IMR-90 (cell line): ENCODE measurements at regions not wholly inside any gene's neighbourhood (a gene's known extent, or its start where the extent isn't known, plus 50 kb on each side); places are given as distances from the start of the nearest gene placed in this dataset.

Experiments
- ATAC-seq: fragments of 200-7000 bp; cut with Tn5 transposase; 2 replicates; pipeline ENCODE4 v1.9.1; 2020; ENCODE audit warnings: low read depth, mild to moderate bottlenecking, moderate library complexity
- BruUV-seq: library from RNA; stranded (reverse); fragments of 400-500 nt; replicated peaks from 2 replicates; lab custom pipeline; 2021; lab: Mats Ljungman, UMichigan
- CTCF ChIA-PET: fragments of 300-600 bp; formaldehyde crosslinking; extraction: SDS; loops from one replicate; lab custom pipeline; 2021; ENCODE audit warnings: antibody characterized with exemption; lab: Yijun Ruan, JAX
- POLR2A ChIA-PET: fragments of 300-600 bp; sonication (Branson Sonifier 250); formaldehyde crosslinking; loops from one replicate; lab custom pipeline; 2022; ENCODE audit warnings: antibody characterized with exemption; ENCODE audit not compliant: unreplicated experiment; lab: Charles Lee
- DNase-seq: peaks from one replicate; pipeline ENCODE4 v3.0.0; 2013
- H2AFZ ChIP-seq: replicated peaks from 2 replicates; pipeline ENCODE3; 2013; ENCODE audit warnings: low read length, mild to moderate bottlenecking; ENCODE audit not compliant: poor library complexity
- H2AK5ac ChIP-seq: 2 replicates; pipeline ENCODE4 v1.6.1; 2013; ENCODE audit warnings: low read depth, low read length, inconsistent platforms
- H2AK9ac ChIP-seq: replicated peaks from 2 replicates; pipeline ENCODE3; 2013; ENCODE audit warnings: mild to moderate bottlenecking, low read depth, low read length, moderate library complexity; ENCODE audit not compliant: poor library complexity
- H2BK120ac ChIP-seq: 2 replicates; pipeline ENCODE4 v1.6.1; 2013; ENCODE audit warnings: low read depth, low read length, inconsistent platforms
- H2BK15ac ChIP-seq: 3 replicates; pipeline ENCODE4 v1.6.1; 2013; ENCODE audit warnings: low read depth, low read length, inconsistent platforms
- H2BK20ac ChIP-seq: 2 replicates; pipeline ENCODE4 v1.6.1; 2013; ENCODE audit warnings: low read depth, mild to moderate bottlenecking, inconsistent platforms, low read length, moderate library complexity
- H2BK5ac ChIP-seq: 2 replicates; pipeline ENCODE4 v1.6.1; 2013; ENCODE audit warnings: mild to moderate bottlenecking, low read depth, low read length, inconsistent platforms; ENCODE audit not compliant: poor library complexity, severe bottlenecking
- H3K14ac ChIP-seq: replicated peaks from 2 replicates; pipeline ENCODE4 v1.6.1; 2013; ENCODE audit warnings: low read depth, low read length, inconsistent platforms
- H3K18ac ChIP-seq: 2 replicates; pipeline ENCODE4 v1.6.1; 2013; ENCODE audit warnings: low read depth, low read length, control low read depth
- H3K23ac ChIP-seq: 2 replicates; pipeline ENCODE4 v1.6.1; 2013; ENCODE audit warnings: low read depth, low read length, inconsistent platforms
- H3K27ac ChIP-seq: 2 replicates; pipeline ENCODE4 v1.5.1; 2013; ENCODE audit warnings: mild to moderate bottlenecking, control low read depth, low read length; ENCODE audit not compliant: insufficient read depth
- H3K27me3 ChIP-seq: 2 replicates; pipeline ENCODE4 v1.6.1; 2013; ENCODE audit warnings: low read length; ENCODE audit not compliant: control insufficient read depth, insufficient read depth
- H3K36me3 ChIP-seq: 2 replicates; pipeline ENCODE4 v1.6.1; 2013; ENCODE audit warnings: low read length, mixed read lengths; ENCODE audit not compliant: control insufficient read depth, insufficient read depth
- H3K4ac ChIP-seq: 2 replicates; pipeline ENCODE4 v1.6.1; 2013; ENCODE audit warnings: low read depth, low read length, inconsistent platforms
- H3K4me1 ChIP-seq: 2 replicates; pipeline ENCODE4 v1.6.1; 2013; ENCODE audit warnings: low read length, mixed read lengths; ENCODE audit not compliant: control insufficient read depth, insufficient read depth
- H3K4me2 ChIP-seq: 2 replicates; pipeline ENCODE4 v1.6.1; 2013; ENCODE audit warnings: low read depth, mild to moderate bottlenecking, control low read depth, low read length, moderate library complexity
- H3K4me3 ChIP-seq: 2 replicates; pipeline ENCODE4 v1.5.1; 2013; ENCODE audit warnings: low read depth, mild to moderate bottlenecking, control low read depth, low read length, moderate library complexity; ENCODE audit not compliant: insufficient read depth
- H3K56ac ChIP-seq: 2 replicates; pipeline ENCODE4 v1.6.1; 2013; ENCODE audit warnings: low read length, inconsistent platforms; ENCODE audit not compliant: insufficient read depth; ENCODE audit errors: extremely low read depth
- H3K79me1 ChIP-seq, 2 experiments: 2 replicates each; pipeline ENCODE4 v1.6.1; 2013; ENCODE audit warnings: low read length in 2 of 2, inconsistent platforms in 1 of 2, low read depth in 1 of 2
- H3K9ac ChIP-seq: 2 replicates; pipeline ENCODE4 v1.6.1; 2013; ENCODE audit warnings: low read depth, low read length, control low read depth
- H3K9me1 ChIP-seq: 2 replicates; pipeline ENCODE4 v1.6.1; 2013; ENCODE audit warnings: low read length, inconsistent platforms; ENCODE audit not compliant: insufficient read depth
- H3K9me3 ChIP-seq: 2 replicates; pipeline ENCODE4 v1.6.1; 2013; ENCODE audit warnings: low read length; ENCODE audit not compliant: control insufficient read depth, insufficient read depth
- H4K20me1 ChIP-seq: 2 replicates; pipeline ENCODE4 v1.6.1; 2013; ENCODE audit warnings: low read length, inconsistent platforms; ENCODE audit not compliant: insufficient read depth
- H4K5ac ChIP-seq: 2 replicates; pipeline ENCODE4 v1.6.1; 2013; ENCODE audit warnings: mild to moderate bottlenecking, low read depth, low read length, control low read depth
- H4K8ac ChIP-seq, 2 experiments: 2 replicates each; pipeline ENCODE4 v1.6.1; 2013; ENCODE audit warnings: low read depth in 2 of 2, low read length in 2 of 2, control low read depth in 1 of 2, inconsistent platforms in 1 of 2
- H4K91ac ChIP-seq: 2 replicates; pipeline ENCODE4 v1.6.1; 2013; ENCODE audit warnings: low read depth, low read length, inconsistent platforms; ENCODE audit not compliant: insufficient read depth
- BHLHE40 ChIP-seq: fragments of 150-350 bp; IDR thresholded peaks from 2 replicates; pipeline ENCODE4 v1.6.1; 2016; ENCODE audit warnings: mild to moderate bottlenecking, low read depth, low read length
- CEBPB ChIP-seq: IDR thresholded peaks from 2 replicates; pipeline ENCODE4 v1.6.1; 2012; ENCODE audit warnings: low read depth, low read length, improper control_type of control experiment
- CHD1 ChIP-seq: IDR thresholded peaks from 2 replicates; pipeline ENCODE4 v1.6.1; 2012; ENCODE audit warnings: low read depth, low read length, improper control_type of control experiment
- MAFK ChIP-seq: IDR thresholded peaks from 2 replicates; pipeline ENCODE4 v1.6.1; 2012; ENCODE audit warnings: low read depth, low read length, improper control_type of control experiment
- MXI1 ChIP-seq: IDR thresholded peaks from 2 replicates; pipeline ENCODE4 v1.6.1; 2012; ENCODE audit warnings: low read depth, mild to moderate bottlenecking, low read length, moderate library complexity, borderline replicate concordance
- NFE2L2 ChIP-seq: fragments of 150-350 bp; IDR thresholded peaks from 2 replicates; pipeline ENCODE4 v1.6.1; 2016; ENCODE audit warnings: low read depth, mild to moderate bottlenecking, low read length
- RAD21 ChIP-seq: IDR thresholded peaks from 2 replicates; pipeline ENCODE4 v1.6.1; 2012; ENCODE audit warnings: low read length, improper control_type of control experiment
- SMC3 ChIP-seq: fragments of 150-350 bp; IDR thresholded peaks from 2 replicates; pipeline ENCODE4 v1.6.1; 2016; ENCODE audit warnings: low read depth, mild to moderate bottlenecking, antibody characterized with exemption, low read length, moderate library complexity
- WGBS, 2 experiments: methylation state at CpG; one replicate each; pipeline versions ENCODE4 v1.1.5 to v1.1.7; 2013; ENCODE audit warnings: missing lambda C conversion rate in 2 of 2; ENCODE audit not compliant: insufficient read length in 1 of 2; ENCODE audit errors: extremely low coverage in 2 of 2; 5-methylcytosine and 5-hydroxymethylcytosine counted together
- dilution Hi-C: fragments of 300-500 bp; cut with HindIII; formaldehyde crosslinking; loops from one replicate; pipeline ENCODE4 v1.14.3; 2018; ENCODE audit warnings: low sequenced_read_pairs; ENCODE audit not compliant: unreplicated experiment
- in situ Hi-C: fragments of 300-500 bp; cut with MboI; formaldehyde crosslinking; loops from 3 replicates; pipeline ENCODE4 v1.14.3; 2019; ENCODE audit warnings: low sequenced_read_pairs, inconsistent platforms, mixed read lengths
- intact Hi-C: fragments of 100-400 bp; cut with micrococcal nuclease; formaldehyde crosslinking; loops from 2 replicates; pipeline ENCODE4 v1.10.0; 2022

GRCh38 chr1:195122497-195122896 lies 1485.7 kb downstream of the KCNT2 start:
- no peaks in the 10 kb centered on the region for H4K20me1 ChIP-seq
- H4K8ac ChIP-seq: no peak overlapping the region
- dilution Hi-C loops (no loop called here), intact Hi-C loops (no loop called here), in situ Hi-C loops (no loop called here)
- no CpG with 5 or more reads among the region's 2 CpGs for WGBS, 2 experiments
- H2AFZ ChIP-seq: no peak overlapping the region
- CTCF ChIA-PET: no interaction called here
- H3K4me1 ChIP-seq: no peaks in the 10 kb centered on the region
- H2BK120ac ChIP-seq: no peak overlapping the region
- POLR2A ChIA-PET: no interaction called here
- H3K23ac ChIP-seq: no peak overlapping the region
- no peak overlapping the region for H3K4me2 ChIP-seq
- H3K36me3 ChIP-seq: no peaks in the 10 kb centered on the region
- H2AK5ac ChIP-seq: no peak overlapping the region
- no peak for DNase-seq
- no peak overlapping the region for H3K4ac ChIP-seq
- BruUV-seq: no TSS peak
- H3K27me3 ChIP-seq: no peaks in the 10 kb centered on the region
- H2AK9ac ChIP-seq: no peak overlapping the region
- no peak overlapping the region for H3K4me3 ChIP-seq
- no peaks in the 10 kb centered on the region for H3K79me1 ChIP-seq
- H3K9me1 ChIP-seq: no peaks in the 10 kb centered on the region
- H3K9ac ChIP-seq: no peak overlapping the region
- H2BK15ac ChIP-seq: no peak overlapping the region
- H2BK20ac ChIP-seq: no peak overlapping the region
- no peak overlapping the region for H3K18ac ChIP-seq
- H3K9me3 ChIP-seq: 0 out of 2 replicates have a peak, but pooled peaks cover 1% of the 10 kb centered on the region
- no peak overlapping the region for H4K5ac ChIP-seq
- no peak overlapping the region for H3K56ac ChIP-seq
- no peak overlapping the region for H3K14ac ChIP-seq
- no peak overlapping the region for H4K91ac ChIP-seq
- H2BK5ac ChIP-seq: no peak overlapping the region
- TF ChIP-seq MXI1 (no peak), RAD21 (no peak), SMC3 (no peak), CHD1 (no peak), MAFK (no peak), NFE2L2 (no peak), BHLHE40 (no peak), CEBPB (no peak)
- H3K27ac ChIP-seq: no peak overlapping the region
- ATAC-seq: no peak
